ENCODE measurements at regions not wholly inside any gene's neighbourhood (a gene's known extent, or its start where the extent isn't known, plus 50 kb on each side); places are given as distances from the start of the nearest gene placed in this dataset.

- DNase-seq: no peak
Observed at GRCh38 chr20:40265825-40266533, 423.1 kb downstream of the MAFB start.

- DNase-seq: no peak
Observed at GRCh38 chr20:40262219-40262618, 426.8 kb downstream of the MAFB start.

- DNase-seq: no peak
Observed at GRCh38 chr20:40258931-40259330, 430.1 kb downstream of the MAFB start.

- no peak for DNase-seq
Observed at GRCh38 chr20:40257763-40258162, 431.3 kb downstream of the MAFB start.

- no peak for DNase-seq
Observed at GRCh38 chr20:40255365-40255764, 433.7 kb downstream of the MAFB start.

- DNase-seq: no peak
Observed at GRCh38 chr20:40254023-40254772, 434.8 kb downstream of the MAFB start.

- no peak for DNase-seq
Observed at GRCh38 chr20:40251284-40251932, 437.6 kb downstream of the MAFB start.

- DNase-seq: no peak
Observed at GRCh38 chr20:40249805-40250204, 439.2 kb downstream of the MAFB start.

- DNase-seq: no peak
Observed at GRCh38 chr20:40245829-40246228, 443.2 kb downstream of the MAFB start.

- no peak for DNase-seq
Observed at GRCh38 chr20:40244286-40244685, 444.8 kb downstream of the MAFB start.

- no peak for DNase-seq
Observed at GRCh38 chr20:40241596-40242343, 447.3 kb downstream of the MAFB start.

GRCh38 chr20:40238511-40238910 lies 450.5 kb downstream of the MAFB start:
- DNase-seq: no peak

GRCh38 chr20:40234593-40234992 lies 454.4 kb downstream of the MAFB start:
- DNase-seq: no peak

- DNase-seq: no peak
Observed at GRCh38 chr20:40233406-40233805, 455.6 kb downstream of the MAFB start.

GRCh38 chr20:40232756-40233155 lies 456.3 kb downstream of the MAFB start:
- DNase-seq: no peak

- no peak for DNase-seq
Observed at GRCh38 chr20:40232273-40232672, 456.8 kb downstream of the MAFB start.

GRCh38 chr20:40230486-40230885 lies 458.6 kb downstream of the MAFB start:
- no peak for DNase-seq

- DNase-seq: no peak
Observed at GRCh38 chr20:40225596-40225995, 463.4 kb downstream of the MAFB start.

- no peak for DNase-seq
Observed at GRCh38 chr20:40223810-40224209, 465.2 kb downstream of the MAFB start.

- DNase-seq: no peak
Observed at GRCh38 chr20:40218971-40219370, 470.1 kb downstream of the MAFB start.

GRCh38 chr20:40218316-40218969 lies 470.6 kb downstream of the MAFB start:
- no peak for DNase-seq

- DNase-seq: no peak
Observed at GRCh38 chr20:40207655-40208054, 481.4 kb downstream of the MAFB start.

GRCh38 chr20:40205971-40206370 lies 483.1 kb downstream of the MAFB start:
- DNase-seq: no peak

All from activated CD4-positive, alpha-beta T cell treated with anti-CD3 and anti-CD28 coated beads, Interleukin-2, amount 50 U/mL, for 4 hours (primary cell).